EH (cell line): ENCODE measurements at regions not wholly inside any gene's neighbourhood (a gene's known extent, or its start where the extent isn't known, plus 50 kb on each side); places are given as distances from the start of the nearest gene placed in this dataset.
"Not testable (repeated sequence)": the region's sequence is repeated elsewhere in the genome, so short reads cannot be mapped to it uniquely, and the experiment has no call there.

Experiments used
- DNase-seq: peaks from one replicate; pipeline ENCODE4 v3.0.0-alpha.2; 2015; ENCODE audit warnings: low read depth

DNA sequence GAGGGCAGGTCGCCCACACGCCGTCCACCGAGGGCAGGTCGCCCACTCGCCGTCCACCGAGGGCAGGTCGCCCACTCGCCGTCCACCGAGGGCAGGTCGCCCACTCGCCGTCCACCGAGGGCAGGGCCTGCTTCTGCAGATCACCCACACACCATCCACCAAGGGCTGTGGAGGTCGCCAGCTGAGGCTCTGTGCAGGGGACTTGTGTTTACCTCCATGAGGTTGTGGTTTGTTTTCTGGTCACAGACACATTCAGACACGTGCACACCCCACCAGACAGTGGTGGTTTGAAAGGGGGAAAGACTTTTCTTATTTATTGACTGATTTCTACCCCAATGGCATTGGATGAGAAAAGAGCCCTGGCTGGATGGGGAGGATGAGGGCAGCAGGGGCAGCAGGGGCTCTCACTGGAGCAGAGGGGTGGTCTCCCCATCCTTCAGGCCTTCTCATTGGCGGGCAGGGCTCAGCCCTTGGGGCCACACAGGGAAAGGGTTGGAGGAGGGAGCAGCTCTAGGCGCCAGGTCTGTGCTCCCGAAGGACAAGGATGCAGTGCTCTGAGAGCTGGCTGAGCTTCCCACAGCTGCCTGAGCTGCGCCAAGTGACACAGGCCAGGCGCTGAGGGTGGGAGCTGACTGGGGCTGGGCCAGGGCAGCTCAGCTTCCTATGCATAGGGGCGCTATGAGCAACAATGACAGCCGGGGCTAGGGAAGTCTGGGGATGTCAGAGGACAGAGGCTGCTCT lies 252.6 kb upstream of the B3GAT1 start:
- no peak for DNase-seq

DNA sequence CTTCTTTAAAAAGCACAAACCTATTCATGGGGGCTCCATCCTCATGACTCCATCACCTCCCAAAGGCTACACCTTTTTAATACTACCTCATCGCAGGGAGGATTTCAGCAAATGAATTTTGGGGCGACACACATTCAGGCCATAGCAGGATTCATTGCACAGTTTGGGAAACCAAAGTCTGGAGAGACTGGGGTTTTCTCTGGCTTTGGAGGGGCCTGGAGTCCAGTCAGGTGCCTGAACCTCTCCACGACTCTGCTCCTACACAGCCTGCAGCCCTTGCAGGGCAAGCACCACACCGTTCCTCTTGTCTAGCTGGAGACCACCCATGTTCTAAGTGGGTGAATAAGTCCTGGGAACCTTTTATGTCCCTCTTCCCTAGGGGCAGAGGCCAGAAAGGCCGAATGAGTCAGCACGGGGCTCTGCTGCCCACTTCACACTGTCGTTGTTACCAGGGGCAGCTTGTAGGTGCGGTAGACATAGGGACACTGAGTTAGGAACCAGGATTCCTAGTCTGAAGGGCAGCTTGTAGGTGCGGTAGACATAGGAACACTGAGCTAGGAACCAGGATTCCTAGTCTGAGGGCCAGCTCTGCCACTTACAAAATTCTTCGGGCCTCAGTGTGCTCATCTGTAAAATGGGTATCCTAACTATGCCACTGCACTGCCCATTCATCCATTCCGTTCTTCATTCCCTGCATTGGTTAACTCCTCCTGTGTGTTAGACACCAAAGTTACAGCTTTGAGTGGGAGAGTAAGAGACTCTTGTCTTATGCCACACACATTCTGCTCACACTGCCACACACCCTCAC lies 251.7 kb upstream of the B3GAT1 start:
- no peak for DNase-seq

DNA sequence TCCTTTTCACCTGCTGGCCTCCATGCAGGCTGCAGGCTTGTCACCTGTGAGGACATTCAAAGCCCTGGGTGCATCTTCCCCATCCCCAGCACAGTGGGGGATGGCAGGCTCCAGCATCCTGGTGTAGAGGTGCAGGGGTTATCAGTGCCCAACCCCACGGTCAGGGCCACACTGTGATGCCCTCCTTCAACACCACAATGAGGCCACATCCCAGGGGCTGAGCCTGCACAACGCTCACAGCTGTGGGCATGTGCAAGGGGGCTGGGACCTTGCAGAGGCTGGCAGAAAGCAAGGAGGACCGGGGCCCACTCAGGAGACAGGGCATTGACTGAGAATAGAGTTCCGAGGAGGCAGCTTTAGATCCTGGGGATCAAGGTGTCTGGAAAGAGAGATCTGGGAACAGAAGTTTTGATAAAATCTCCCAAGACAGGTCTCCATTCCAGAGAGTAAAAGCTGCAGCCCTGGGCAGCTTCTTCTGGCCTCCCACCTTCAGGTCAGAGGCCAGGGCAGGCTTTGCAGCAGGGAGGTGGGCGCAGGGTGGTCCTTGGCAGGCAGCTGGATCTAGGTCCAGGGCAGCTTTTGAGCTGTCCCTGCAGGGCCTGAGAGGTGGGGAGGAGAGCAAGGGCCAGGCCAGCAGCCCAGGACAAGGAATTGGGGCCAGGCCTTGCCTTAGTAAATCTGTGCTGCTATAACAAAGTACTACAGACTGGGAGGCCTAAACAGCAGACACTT lies 250.8 kb upstream of the B3GAT1 start:
- DNase-seq: no peak

DNA sequence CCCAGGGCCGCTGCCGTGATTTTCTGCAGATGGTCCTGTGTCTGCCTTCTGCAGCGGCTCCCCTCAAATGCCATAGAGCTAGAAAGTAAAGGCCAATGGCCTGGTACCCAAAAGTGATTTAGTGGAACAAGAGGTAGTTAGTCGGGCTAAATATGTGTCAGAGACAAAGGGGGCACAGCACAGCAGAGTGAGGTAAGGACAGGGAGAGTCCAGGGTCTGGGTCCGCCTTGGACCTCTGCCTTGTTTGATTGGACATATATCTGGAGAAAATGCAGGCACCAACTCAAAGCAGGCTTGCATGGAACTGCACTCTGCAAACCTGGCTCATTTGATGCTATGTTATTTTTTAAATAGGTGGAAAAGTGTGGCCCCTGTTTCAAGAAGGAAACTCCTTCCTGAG lies 249.6 kb upstream of the B3GAT1 start:
- DNase-seq: no peak

DNA sequence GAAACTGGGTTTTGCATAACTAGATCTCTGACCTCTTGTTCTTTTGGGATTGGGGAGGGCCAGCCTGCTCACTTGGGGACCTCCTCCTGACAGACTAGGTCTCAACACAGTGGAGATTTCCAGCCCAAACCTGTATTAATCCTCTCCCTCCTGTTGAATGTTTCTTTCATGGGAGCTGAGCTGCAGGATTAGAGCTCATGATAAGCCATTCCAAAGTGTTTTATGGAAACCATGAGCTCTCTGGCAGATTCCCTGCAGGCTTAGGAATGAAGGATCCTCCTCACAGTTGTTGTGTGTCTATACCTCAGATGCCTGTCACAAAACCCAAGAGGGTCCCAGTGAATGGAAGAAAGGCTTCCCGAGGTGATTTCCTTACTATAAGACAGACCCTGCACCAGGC lies 248.4 kb upstream of the B3GAT1 start:
- no peak for DNase-seq

DNA sequence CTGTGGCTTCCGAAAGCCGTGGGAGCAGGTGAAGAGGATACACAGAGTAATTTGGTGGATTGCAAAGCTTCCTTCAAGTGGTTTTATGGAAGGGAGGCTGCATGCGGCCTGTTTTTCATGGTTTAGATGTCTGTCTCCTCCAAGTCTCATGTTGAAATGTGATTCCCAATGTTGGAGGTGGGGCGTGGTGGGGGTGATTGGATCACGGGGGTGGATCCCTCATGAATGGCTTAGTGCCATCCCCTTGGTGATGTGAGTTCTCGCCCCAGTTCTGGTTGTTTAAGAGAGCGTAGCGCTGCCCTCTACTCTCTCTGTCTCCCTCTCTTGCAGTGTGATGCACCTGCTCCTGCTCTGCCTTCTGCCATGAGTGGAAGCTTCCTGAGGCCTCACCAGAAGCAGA lies 247.8 kb upstream of the B3GAT1 start:
- no peak for DNase-seq

DNA sequence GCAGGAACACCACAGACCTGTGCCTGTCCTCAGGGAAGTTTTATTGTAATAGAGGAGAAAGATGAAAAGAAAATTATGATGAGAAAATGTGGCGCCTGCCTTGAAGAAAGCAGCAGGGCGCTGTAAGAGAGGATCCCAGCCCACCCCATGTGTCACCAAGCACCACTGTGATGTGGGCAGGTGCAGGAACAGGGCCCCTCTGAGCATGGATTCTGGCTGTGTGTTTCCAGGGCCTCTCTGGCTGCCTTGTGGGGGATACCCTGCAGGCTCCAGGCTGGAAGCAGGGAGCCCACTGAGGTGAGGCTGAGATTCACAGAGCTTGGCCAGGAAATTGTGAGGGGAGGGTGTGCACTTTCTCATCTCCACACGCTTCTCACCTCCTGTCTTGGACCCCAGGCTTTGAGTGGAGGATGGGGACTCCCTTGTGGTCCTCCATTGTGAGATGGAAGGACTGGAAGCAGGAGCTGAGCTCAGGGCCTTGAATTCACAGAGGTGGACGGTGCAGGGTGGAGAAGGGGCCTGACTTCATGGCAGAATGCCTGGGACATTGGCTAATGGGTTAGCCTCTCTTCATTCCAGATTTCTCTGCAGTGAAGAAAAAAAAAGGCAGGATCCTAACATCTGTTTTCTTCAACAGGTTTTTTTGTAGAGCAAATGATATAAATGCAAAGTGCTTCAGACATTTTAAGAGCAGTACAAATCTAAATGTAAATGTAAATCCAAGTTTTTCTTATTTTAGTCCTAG lies 246.6 kb upstream of the B3GAT1 start:
- no peak for DNase-seq

DNA sequence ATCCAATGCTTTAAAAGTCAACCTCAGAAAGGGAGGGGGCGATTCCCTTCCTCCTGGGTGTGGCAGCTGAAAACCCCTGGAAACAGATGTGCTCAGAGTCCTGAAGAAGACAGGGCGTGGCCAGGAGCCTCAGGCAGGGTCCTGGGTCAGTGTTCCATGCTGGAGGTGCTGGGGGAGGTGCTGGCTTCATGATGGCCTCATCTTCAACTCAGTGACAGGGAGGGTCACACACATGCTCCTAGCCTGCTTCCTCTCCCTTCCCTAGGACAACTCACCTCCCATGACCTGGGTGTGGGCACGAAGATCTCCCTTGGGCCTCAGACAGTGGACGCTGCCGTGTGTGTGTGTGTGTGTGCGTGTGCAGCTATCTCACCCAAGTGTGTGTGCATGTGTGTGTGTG lies 245.6 kb upstream of the B3GAT1 start:
- DNase-seq: no peak

DNA sequence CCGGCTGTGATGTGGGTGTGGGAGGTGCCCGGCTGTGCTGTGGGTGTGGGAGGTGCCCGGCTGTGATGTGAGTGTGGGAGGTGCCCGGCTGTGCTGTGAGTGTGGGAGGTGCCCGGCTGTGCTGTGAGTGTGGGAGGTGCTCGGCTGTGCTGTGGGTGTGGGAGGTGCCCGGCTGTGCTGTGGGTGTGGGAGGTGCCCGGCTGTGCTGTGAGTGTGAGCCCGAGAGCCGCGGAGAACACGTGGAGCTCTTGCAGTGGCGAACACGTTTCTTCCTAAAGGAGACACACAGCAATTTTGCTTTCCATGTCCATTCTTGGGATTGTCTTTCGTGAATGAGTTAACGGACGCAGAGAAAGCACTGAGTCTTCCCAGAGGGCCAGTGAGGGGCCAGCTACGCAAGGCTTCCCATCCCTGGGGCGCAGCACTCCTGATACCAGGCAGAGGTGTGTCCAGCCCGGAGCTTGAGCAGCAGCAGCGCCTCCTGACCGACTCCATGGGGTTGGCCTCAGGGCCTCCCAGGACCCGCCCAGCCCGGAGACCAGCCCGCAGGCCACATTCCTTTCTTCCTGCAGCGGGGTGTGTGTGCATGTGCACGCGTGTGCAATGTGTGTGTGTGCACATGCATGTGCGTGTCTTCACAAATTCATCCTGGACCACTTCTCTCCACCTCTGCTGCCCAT lies 245.0 kb upstream of the B3GAT1 start:
- DNase-seq: no peak

DNA sequence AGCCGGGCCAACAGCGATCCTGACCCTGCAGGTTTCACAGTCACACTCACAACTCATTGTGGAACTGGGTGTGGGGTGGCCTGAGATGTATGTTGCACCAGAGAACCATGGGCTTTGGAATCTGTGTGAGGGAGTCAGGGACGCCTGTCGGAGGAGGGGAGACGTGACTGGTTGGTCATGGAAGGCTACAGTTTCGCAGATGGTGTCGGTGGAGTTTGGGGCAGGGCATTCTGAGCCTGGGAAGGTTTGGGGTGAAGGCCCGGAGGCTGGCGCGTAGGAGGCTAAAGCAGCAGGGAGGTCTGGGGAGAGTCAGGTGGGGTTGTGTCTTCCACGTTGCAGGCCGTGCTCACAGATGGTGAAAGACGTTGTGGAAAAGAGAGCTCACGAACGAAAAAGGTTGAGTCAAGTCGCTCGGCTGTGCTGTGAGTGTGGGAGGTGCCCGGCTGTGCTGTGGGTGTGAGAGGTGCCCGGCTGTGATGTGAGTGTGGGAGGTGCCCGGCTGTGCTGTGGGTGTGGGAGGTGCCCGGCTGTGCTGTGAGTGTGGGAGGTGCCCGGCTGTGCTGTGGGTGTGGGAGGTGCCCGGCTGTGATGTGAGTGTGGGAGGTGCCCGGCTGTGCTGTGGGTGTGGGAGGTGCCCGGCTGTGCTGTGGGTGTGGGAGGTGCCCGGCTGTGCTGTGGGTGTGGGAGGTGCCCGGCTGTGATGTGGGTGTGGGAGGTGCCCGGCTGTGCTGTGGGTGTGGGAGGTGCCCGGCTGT lies 244.2 kb upstream of the B3GAT1 start:
- not testable (repeated sequence) for DNase-seq

DNA sequence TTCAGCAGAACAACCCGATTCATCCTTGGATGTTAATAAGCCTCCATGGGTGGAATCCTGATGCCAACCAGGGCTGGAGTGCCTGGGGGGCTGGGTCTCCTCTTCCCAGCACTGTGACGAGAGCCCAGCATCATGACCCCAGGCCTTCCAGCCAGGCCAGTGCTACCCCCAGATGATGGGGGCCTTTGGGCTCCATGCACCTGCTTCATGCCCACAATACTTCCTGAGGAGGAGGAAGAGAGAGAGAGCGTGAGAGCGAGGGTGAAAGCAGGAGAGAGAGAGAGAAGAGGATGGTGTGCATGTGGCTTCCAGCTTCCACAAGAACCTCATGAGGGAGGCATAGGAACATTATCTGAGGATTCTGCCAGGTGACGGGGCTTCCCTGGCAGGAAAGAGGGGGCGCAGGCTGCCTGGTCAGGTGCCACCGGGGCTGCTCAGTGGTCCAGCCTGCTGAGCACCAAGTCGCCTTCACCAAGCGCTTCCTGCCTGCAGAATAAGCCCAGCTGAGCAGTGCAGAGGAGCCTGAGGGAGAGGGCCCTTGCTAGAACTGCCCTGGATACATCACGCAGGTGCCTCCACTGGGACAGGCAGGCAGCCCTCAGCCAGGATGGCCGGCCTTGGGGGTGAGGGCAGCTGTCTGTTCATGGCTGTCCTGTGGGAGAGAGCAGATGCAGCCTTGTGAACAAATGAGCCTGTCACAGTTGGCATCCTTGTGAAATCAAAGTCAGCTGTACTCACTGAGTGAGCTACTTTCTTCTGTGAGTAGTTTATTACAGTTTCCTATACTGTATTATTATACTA lies 243.3 kb upstream of the B3GAT1 start:
- no peak for DNase-seq

DNA sequence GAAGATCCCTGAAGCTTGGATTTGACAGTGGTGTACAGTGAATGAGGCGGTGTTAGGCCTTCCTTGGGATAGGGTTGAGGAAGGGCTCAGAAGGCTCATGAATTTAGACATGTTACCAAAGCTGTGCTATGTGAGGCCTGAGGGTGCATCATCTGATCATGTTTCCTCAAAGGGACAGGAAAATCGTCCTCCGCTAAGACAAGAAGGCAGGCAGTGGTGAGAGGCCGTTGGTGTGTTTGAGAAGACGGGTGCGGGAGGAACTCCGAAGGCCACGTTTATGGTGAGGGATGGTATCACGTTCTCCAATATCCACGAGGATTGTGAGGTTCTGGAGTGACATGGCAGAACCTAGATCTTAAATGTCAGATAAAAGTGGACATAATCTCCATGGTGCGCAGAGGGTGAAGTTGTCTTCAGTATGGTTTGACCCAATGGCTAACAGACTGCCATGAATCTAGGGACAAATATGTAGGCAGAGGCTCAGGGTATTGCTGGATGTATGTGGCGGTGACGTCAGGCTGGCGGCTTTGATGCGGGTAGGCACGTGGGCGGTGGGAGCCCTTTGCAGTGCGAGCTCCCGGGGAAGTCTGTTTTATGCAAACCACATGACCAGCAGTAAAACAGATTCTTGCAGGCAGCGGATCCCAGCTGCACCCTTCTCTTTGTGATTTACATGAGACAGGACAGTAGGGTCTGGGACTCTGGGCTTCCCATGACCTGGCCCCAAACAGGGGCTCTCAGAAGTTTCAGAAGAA lies 242.3 kb upstream of the B3GAT1 start:
- no peak for DNase-seq

DNA sequence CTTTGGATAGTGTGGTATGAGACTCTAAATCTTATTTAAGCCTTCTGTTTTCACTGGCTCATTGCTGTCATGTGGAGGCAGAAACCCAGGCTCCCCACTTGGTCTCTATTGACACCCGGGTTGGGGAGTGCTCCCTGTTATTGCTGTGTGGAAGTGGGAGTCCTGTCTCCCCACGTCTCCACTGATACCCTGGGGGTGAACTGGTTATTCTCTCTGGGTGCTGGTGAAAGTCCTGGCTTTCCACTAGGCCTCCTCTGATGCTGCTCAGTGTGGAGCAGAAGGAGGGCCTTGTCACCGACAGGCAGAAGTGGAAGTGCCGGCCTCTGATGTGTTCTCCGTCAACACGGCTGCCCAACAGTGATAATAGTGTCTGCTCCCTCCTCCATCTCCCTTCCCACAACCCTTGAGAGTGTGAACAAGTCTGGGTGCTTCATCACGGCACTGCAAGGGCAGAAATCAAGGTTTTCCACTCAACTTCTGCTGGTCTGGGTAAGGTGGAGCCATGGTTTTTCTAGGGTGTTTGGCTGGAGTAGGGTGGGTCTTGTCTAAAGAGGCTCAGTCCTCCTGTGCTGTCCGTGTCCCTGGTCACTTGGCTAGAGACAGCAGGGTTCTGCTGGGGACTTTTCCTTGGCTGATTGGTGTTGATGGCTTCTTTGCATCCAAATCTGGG lies 240.7 kb upstream of the B3GAT1 start:
- no peak for DNase-seq

DNA sequence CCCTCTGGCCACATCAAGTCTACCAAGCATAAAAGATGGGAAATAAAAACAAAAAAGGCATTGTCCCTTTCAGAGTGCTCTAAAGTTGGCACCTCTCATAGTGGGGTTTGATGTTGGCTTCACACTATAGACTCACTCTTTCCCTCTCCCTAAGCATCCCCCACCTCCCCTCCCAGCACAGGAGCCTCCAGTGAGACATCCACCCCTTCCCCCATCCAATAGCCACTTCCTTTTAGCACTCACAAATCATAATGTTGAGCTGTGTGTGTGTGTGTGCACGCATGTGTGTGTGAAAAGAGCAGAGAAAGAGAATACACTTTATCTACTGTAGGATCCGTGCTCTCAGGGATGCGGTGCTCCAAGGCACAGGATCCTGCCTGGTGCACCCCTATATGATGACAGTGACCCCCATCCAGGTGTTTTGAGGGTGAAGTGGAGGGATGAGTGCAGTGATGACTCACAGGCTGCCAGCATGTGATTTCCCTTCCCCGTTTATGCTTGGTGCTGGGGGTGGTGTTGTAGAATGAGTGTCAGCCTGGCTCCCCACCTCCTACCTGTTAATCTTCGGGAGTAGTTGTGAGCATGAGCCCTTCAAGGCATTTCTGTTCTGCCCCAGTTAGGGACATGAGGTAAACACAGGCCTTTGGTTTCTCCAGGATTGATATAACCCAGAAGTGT lies 235.2 kb upstream of the B3GAT1 start:
- DNase-seq: no peak

DNA sequence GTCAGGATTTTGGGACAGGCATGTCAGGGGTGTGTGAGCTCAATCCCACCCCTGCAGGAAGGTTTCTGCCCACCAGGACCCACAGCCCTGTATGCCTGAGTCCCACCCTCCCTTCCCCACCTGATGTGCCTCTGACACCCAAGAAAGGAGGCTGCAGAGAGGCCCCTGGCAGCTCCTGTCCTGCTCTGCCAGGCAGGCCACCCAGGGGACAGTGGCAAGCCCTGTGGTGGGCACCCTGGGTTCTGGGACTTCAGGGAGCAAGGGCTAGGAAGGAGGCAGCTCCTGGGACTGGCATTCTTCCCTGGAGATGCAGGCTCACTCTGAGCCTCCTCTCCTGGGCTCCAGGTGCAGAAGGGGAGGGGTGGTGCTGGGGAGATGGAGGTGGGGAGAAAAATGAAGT lies 234.5 kb upstream of the B3GAT1 start:
- no peak for DNase-seq

DNA sequence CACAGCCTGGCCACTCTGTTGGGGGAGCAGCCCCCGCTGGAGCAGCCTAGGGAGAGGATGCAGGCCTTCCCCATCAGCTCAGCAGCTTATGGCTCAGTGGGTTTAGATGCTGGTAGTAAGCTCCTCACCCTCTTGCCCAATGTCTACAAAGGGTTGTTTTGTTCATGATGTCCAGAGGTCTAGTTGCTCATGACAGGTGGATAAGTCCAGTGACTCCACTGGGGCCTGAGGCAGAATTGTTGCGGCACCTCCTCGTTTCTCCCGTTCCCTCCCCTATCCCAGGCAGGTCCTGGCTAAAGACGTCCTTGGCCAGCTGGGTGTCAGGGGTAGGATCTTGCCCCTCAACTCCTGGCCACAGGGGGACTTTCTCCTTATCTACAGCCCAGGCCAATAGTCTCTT lies 233.5 kb upstream of the B3GAT1 start:
- no peak for DNase-seq

DNA sequence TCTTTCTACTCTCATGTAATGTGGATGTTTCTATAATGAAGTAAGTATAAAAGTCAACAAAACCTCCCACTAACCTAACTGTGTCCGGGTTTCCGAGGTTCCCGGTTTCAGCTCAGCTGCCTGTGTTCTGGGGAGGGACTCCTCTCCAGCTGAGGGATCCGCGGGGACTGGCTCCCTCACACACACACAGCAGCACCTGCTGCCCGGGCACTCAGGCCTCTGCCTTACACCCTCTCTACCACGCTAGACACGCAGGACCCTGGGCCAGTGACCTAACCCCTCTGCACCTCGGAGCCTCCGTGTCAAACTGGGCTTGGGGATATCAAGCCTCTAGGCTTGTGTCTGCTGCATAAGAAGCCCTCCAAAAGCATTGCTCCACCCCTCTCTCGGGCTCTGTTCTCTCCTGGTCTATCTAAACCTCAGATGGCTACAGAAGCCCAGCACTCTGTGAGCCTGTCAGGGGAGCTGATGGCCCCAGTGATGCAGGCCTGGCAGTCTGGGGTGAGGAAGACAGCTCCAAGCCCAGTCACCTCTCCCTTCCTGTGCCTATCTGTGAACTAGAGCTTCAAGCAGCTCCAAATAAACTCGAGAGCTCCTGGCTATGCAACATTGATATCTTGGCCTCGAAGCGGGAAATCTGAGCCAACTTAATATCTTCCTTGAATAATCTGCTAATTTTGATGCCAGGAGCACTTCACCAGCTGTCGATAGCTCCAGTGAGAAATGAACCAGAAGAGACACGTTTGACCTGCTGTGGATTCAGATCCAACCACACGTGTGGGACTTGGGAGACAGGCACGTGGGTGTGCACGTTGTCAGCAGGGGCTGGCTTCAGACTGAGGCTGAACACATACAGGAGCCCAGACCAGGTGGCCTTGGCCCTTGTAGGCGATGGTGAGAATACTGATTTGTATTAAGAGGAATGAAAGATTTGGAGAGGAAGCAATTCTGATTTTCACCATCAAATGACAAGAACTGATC lies 232.7 kb upstream of the B3GAT1 start:
- DNase-seq: no peak
